ENCODE measurements at regions not wholly inside any gene's neighbourhood (a gene's known extent, or its start where the extent isn't known, plus 50 kb on each side); places are given as distances from the start of the nearest gene placed in this dataset.
"Not testable (repeated sequence)": the region's sequence is repeated elsewhere in the genome, so short reads cannot be mapped to it uniquely, and the experiment has no call there.

DNA sequence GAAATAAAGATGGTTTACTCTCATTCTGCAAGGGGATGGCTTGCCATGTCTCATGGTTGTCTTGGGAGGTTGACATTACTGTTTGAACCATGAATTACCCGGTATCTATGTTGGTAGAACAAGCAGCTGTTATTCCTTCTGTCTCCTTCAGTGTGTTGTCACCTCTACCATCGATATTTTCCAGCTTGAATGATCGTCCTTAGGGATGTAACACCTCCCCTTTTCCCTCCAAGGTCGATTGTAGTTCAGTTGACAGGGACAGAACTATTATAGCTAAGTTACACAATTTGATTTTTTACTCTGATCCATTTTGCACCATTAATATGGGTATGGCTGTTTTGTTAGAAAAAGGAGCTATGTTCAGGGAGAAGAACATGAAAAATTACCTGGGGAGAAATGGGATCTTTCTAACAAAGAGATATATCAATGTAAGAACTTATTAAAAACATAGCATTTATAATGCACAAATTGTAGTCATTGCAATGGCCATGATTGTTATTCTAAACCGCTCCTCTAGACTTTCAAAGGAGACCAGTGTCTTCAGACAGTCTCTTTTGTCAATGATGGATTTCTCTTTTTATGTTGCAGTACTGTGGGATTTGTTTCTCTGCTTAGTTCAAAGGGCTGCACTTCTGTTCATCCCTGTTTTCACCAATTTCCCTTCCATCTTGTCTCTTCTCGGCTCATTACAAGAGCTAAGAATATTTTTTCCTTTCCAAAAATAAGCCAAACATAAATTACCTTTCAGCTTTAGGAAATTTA, 681.6 kb downstream of the PRIM2 start:
- POLR2A ChIA-PET; DNase-seq (ENCODE audit: extremely low spot score); CTCF ChIA-PET: not testable (repeated sequence)

DNA sequence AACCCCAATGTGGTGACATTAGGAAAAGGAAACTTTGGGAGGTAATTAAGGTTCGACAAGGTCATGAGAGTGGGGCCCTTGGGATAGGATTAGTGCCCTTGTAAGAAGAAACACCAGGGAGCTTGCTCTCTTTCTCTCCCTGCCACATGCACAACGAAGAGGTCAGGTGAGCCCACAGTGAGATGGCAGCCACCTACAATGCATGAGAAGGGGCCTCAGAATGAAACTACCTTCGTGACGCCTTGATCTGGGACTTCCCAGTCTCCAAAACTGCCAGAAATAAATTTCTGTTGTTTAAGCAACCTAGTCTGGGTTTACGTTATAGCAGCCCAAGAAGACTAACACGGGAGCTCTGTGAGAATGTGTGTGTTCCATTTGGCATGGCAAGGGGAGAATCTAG, 682.8 kb downstream of the PRIM2 start:
- CTCF ChIA-PET; DNase-seq (ENCODE audit: extremely low spot score); POLR2A ChIA-PET: not testable (repeated sequence)

DNA sequence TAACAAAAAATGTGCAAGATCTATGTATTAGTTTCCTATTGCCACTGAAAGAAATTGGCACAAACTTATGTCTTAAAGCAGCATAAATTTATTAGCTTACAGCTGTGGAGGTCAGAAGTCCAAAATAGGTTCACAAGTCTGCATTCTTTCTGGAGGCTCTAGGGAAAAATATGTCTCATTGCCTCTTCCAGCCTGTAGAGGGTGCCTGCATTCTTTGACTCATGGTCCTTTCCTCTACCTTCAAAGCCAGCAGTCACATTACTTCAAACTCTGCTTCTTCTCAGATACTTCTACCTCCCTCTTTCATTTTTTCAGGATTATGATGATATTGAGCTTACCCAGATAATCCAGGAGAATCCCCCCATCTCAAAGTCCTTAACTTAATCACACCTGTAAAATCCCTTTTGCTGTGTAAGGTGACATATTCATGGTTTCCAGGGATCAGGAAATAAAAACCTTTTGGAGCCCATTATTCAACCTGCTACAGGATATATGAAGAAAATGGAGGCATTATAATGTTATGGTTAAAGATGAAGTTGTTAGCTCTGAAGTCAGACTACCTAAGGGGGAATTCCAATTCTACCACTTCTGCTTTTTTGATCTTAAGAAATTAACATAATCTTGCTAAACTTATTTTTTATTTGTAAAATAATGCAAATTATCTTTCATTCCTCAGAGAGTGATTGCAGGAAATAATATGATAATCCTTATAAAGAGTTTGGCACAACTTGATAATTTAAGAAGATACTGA, 686.2 kb downstream of the PRIM2 start:
- POLR2A ChIA-PET; CTCF ChIA-PET; DNase-seq (ENCODE audit: extremely low spot score): not testable (repeated sequence)

DNA sequence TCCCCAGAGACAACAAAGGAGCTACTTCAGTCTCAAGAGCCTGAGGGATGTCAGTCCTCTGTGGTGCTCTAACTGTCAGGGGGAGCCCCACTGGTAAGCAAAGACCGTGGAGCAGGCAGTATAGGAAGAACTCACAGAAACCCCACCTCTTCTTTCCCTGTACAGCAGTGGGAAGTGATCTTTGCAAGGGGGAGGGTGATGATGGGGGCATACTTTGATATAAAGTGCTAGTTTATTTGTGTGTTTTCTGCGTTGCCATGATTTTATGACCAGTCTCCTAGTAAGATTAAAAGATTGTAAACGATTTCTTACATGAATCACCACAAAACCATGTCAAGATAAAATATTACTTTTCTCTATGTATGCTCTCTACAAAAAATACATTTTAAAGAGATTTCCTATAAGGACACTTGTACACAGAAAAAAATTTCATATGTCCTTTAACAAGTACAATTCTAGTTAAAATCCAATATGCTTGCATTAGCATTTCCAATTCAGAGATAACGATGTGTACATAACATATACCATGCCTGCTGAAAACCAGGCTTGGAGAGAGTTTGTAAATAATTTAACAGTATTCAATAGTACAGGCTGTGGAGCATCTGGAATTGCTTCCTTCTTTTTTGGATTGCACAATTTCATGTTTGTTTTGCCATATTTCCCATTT, 690.0 kb downstream of the PRIM2 start:
- DNase-seq (ENCODE audit: extremely low spot score); POLR2A ChIA-PET: not testable (repeated sequence)
- CTCF ChIA-PET: interaction anchor here (0.7 kb wide), 1 partner anchor 341 kb away, joined by 3 read pairs; no protein-coding TSS in a partner anchor

DNA sequence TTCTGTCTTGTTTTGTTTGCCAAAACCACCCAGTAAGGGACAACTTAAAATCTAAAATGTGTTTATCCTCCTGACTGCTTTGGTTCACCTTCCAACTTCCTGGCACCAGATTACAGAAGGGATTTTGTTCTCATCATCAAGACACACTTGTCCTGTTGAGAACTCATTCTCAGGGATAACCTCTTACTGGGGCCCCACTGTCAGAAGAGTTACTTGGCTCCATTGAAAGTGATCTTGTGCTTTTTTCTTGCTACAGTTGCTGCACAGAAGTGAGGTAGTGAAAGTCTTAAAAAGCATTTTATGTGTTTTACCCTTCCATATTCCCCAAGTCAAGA, 690.5 kb downstream of the PRIM2 start:
- CTCF ChIA-PET; POLR2A ChIA-PET; DNase-seq (ENCODE audit: extremely low spot score): not testable (repeated sequence)

DNA sequence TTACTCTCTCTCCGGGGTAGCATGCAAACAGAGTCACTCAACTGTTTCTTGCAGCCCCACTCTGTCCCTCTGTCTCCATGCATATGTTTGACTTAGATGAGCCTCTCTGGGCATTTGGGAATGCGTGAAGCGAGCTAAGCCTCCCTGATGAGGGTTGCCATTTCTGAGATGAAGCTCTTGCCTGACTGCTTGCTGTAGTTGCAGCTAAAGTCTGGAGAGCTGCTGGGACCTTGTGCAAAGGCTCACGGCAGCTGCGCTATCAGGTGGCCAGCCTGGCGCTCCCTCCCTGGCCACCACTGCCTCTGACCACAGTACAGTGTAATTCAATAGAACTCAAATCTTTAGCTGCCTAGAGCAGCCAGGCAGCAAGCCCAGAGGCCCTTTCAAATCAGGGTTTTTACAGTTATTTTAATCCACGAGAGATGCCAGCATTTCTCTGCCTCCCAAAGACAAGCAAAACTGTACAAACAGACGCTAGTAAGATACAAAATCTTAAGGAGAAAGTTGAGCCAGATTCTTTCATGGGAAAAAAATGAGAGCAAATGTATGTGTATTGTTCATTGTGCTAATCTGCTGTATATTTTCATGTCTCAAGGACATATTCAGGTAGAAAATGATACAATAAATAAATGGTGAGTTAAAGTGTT, 694.6 kb downstream of the PRIM2 start:
- CTCF ChIA-PET; DNase-seq (ENCODE audit: extremely low spot score); POLR2A ChIA-PET: not testable (repeated sequence)

DNA sequence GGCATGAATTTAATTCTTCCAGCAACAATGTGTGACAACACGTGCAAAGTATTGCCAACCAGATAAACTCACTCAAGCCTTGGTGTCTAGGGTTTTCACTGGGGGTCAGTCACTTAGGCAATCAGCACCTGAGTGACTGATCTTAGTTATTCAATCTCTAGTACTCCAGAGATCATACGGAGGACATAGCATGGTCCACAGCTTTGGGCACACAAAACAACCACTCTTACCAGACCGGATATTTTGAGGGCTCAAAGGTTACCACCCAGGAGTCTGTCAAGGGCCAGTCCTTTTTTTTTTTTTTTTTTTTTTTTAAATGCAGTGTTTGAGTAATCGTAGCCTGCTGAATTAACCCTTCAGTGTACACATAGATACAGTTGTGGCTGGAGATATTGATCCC, 699.2 kb downstream of the PRIM2 start:
- CTCF ChIA-PET; POLR2A ChIA-PET; DNase-seq (ENCODE audit: extremely low spot score): not testable (repeated sequence)

DNA sequence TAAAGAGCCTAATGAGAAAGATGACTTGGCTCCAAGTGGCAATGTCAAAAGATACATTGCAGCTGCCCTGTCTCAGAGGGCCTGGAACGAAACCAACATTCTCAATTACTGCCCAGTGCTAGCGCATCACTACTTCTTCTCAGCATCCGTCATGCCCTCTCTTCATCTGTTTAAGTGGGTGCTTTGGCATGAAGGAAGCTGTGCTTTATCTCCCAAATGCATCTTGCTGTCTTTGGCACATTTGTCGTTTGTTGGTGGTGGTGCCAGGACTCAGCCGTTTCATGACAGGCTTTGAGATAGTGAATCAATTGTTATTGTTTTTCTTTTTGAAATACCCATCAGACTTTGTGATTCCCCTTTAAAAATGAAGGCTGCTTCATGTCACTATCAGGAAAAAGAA, 710.8 kb downstream of the PRIM2 start:
- CTCF ChIA-PET; POLR2A ChIA-PET; DNase-seq (ENCODE audit: extremely low spot score): not testable (repeated sequence)

DNA sequence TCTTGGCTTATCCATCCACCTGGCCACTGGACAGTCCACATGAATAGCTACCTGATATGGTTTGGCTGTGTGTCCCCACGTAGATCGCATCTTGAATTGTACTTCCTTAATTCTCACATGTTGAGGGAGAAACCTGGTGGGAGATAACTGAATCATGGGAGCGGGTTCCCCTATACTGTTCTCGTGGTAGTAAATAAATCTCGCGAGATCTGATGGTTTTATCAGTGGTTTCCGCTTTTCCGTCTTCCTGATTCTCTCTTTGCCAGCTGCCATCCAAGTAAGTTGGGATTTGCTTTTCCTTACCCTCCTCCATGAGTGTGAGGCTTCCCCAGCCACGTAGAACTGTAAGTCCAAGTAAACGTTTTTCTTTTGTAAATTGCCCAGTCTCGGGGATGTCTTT, 720.8 kb downstream of the PRIM2 start:
- POLR2A ChIA-PET; DNase-seq (ENCODE audit: extremely low spot score); CTCF ChIA-PET: not testable (repeated sequence)

DNA sequence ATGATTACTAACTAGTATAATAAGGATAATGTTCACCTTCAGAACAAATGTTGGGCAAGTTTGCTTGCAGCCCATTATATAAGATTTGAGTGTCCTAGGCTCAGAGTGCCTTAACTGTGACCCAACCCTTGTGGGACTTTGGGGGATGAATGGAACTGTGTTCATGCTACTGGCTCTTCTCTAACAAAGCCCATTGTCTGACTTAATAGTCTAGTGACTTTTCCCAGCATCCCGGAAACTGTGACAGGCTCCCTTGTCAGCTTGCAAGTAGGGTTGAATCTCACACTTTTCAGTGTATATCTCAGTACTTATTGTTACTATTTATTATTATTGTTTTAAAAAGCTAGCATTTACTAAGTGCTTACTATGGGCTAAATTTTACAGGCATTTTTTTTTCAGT, 729.2 kb downstream of the PRIM2 start:
- CTCF ChIA-PET; DNase-seq (ENCODE audit: extremely low spot score); POLR2A ChIA-PET: not testable (repeated sequence)

DNA sequence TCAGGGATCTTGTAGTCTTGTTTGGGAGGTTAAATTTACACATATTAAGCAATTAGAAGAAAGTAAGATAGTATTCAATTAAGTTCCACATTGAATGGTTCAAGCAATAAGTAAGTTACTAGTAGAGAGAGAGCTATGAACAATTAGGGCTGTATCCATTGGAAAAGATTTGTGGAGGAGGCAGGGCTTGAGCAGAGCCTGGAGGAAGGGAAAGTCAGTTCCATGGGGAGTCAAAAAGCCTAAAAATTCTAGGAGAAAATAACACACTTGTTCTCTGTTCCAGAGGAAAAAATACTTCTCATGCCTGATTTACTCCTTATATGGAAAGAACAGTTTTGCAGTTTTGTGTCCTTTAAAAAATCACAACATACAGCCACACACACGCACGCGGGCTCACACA, 730.0 kb downstream of the PRIM2 start:
- CTCF ChIA-PET; DNase-seq (ENCODE audit: extremely low spot score); POLR2A ChIA-PET: not testable (repeated sequence)

DNA sequence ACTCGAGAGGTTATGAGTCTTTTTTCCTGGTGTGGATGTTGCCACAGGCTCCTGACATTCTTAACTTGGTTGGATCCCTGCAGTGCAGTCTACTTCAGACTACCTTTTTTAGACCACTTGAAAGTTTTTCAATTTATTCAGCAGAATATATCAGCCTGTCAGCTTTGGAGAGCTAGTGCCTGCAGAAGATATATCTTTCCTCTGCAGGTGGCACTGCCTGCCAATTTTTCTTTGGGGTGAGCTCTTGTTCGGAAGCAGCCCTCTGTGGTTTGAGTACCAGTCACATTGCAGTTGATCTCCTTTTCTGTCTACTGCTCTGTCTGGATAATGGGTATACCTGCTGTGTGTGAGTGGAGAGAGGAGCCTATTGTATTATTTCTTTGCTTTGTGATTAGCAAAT, 730.4 kb downstream of the PRIM2 start:
- DNase-seq (ENCODE audit: extremely low spot score): peak; percentile 3
- POLR2A ChIA-PET, CTCF ChIA-PET: not testable (repeated sequence)

DNA sequence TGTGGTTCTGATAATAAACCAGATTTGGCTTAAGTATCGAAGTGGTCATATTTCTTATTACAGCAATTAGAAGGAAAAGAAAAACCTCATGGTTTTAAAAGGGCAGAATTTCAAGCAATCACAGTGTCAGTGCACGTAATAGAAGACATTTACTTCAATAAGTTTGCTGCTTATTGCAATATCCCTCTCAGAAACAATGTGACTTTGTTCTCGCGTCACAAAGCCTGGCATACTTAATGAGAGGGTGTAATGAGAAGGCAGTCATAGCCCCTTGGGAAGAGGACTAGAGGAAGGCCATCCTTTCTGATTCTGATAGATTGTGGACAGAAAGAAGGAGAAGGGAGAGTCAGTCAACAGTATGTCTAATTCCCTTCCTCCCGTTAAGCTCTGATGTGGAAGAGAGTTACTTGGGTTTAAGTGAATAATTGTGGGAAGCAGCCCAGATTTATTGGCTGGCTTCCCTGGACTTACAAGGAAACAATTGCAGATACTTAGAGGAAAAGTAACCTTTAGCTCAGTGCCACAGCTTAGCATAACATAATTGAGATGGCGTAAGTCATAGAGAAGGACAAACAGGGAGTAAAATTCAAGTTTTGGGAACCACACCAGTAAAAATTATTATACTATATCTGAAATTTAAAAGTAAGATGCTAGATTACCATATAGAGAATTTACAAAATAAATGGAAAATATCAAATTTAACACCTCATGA, 738.2 kb downstream of the PRIM2 start:
- CTCF ChIA-PET; POLR2A ChIA-PET; DNase-seq (ENCODE audit: extremely low spot score): not testable (repeated sequence)

DNA sequence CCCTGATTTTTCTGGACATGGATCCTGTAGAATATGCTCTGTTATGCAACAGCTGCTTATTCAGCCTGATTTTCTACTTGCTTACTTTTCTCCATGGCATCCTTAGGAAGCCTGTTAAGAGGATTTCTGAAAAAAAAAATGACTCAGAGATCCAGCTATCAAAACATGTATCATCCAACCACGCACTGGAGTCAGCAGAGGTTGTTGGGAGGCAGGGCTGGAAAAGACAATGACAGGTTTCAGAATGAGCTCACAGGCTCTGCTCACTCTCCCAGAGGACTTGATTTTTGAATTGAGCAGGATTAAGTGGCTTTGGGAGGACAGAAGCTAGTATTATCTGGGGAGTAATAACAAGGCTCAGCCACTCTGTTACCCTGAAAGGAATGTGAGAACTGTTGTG, 742.3 kb downstream of the PRIM2 start:
- CTCF ChIA-PET; POLR2A ChIA-PET; DNase-seq (ENCODE audit: extremely low spot score): not testable (repeated sequence)

DNA sequence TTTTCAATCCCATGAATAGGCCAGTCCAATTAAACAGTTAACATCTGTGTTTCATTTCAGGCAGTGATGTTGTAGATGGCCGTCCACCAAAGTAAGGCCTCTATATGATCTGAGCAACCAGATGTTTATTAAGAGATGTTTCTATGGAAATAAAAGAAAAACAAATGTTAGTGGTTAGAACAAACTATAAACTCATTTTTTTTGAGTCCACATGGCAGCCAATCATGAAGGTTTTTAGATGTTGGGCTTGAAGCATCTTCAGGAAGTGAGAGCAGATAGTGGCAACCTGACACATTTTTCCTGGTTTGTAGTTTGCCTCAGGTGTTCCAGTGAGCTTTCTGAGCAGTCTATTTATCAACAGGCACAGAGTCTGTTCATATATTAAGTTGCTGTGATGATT, 746.1 kb downstream of the PRIM2 start:
- DNase-seq (ENCODE audit: extremely low spot score); CTCF ChIA-PET; POLR2A ChIA-PET: not testable (repeated sequence)

DNA sequence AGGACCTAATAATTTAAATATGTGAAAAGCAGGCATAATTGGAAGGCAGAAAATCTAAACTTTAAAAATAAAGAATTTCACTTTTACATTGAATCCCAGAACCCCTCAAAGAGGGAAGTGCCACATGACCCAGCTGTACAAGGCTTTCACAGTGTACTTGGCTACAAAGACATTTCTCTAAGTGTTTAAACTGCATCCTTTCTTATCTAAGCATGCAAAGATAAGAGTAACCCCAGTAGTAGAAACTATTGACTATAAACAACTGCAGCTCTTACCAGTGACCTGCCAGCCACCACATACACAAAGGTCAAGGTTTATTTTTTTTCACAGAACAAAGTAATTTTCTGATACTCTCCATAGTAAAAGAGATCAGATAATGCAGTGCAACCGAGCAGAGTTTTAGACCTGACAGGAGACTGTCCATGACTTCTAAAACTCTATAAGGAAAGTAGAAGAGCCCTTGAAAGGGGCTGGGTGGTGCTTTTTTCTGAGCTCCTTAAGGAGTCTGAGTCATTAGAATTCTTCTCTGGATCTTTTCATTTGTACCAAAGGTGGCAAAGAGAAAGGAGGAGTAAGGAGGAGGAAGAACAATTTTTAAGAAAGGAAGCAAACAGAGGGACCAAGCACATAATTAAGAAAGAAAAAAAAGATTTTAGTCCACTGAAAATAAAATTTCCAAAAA, 750.6 kb downstream of the PRIM2 start:
- CTCF ChIA-PET; DNase-seq (ENCODE audit: extremely low spot score); POLR2A ChIA-PET: not testable (repeated sequence)

Data from HEK293T (cell line).